H1 (cell line): ENCODE measurements at regions not wholly inside any gene's neighbourhood (a gene's known extent, or its start where the extent isn't known, plus 50 kb on each side); places are given as distances from the start of the nearest gene placed in this dataset.

Source experiments
- CTCF ChIA-PET: fragments of 300-600 bp; sonication (Branson Sonifier 250); formaldehyde crosslinking; loops from one replicate; lab custom pipeline; 2021; ENCODE audit not compliant: partially characterized antibody; lab: Charles Lee
- POLR2A ChIA-PET: fragments of 300-600 bp; sonication (Branson Sonifier 250); formaldehyde crosslinking; loops from one replicate; lab custom pipeline; 2021; ENCODE audit warnings: inconsistent platforms; ENCODE audit not compliant: partially characterized antibody; lab: Charles Lee
- DNase-seq, 2 experiments: peaks; one replicate each; pipeline versions ENCODE4 v3.0.0 to v3.0.0-alpha.2; 2010 to 2022; ENCODE audit warnings: low spot score in 2 of 2, low read depth in 1 of 2, mixed read lengths in 1 of 2
- FAIRE-seq: peaks from 2 replicates; lab custom pipeline; 2011; peaks lifted over from hg19 to GRCh38; lab: Jason Lieb, UNC
- H2AFZ ChIP-seq: 2 replicates; pipeline ENCODE4 v1.8.1; 2012; ENCODE audit warnings: low read length, inconsistent platforms
- H2AK5ac ChIP-seq: 2 replicates; pipeline ENCODE4 v1.6.1; 2013; ENCODE audit warnings: low read depth, low read length
- H2BK120ac ChIP-seq: replicated peaks from 2 replicates; pipeline ENCODE3; 2013; ENCODE audit warnings: low read depth, low read length, inconsistent platforms
- H2BK12ac ChIP-seq: 2 replicates; pipeline ENCODE4 v1.6.1; 2013; ENCODE audit warnings: low read depth, low read length
- H2BK15ac ChIP-seq: 2 replicates; pipeline ENCODE4 v1.6.1; 2013; ENCODE audit warnings: low read length
- H2BK20ac ChIP-seq: 2 replicates; pipeline ENCODE4 v1.6.1; 2013; ENCODE audit warnings: low read length
- H2BK5ac ChIP-seq: 2 replicates; pipeline ENCODE4 v1.6.1; 2013; ENCODE audit warnings: low read depth, low read length
- H3K14ac ChIP-seq: 2 replicates; pipeline ENCODE4 v1.6.1; 2013; ENCODE audit warnings: inconsistent platforms; ENCODE audit not compliant: insufficient read length
- H3K18ac ChIP-seq: 2 replicates; pipeline ENCODE4 v1.6.1; 2013; ENCODE audit warnings: low read length; ENCODE audit errors: extremely low read depth
- H3K23ac ChIP-seq: 2 replicates; pipeline ENCODE4 v1.6.1; 2013; ENCODE audit warnings: inconsistent platforms; ENCODE audit not compliant: insufficient read length
- H3K23me2 ChIP-seq: 2 replicates; pipeline ENCODE4 v1.6.1; 2013; ENCODE audit warnings: low read depth, low read length
- H3K27ac ChIP-seq: 2 replicates; pipeline ENCODE4 v1.6.1; 2011; ENCODE audit warnings: low read depth, low read length, inconsistent platforms
- H3K27me3 ChIP-seq, 4 experiments: replicated peaks in 1 of 4; 1 replicate in 1 of 4; 2 replicates in 3 of 4; pipeline versions ENCODE4 v1.6.1 to v1.8.1; 2011 to 2013; ENCODE audit warnings: low read length in 3 of 4, mild to moderate bottlenecking in 3 of 4, inconsistent platforms in 2 of 4, mixed read lengths in 2 of 4, moderate library complexity in 1 of 4; ENCODE audit not compliant: control insufficient read depth in 3 of 4, insufficient read depth in 3 of 4; ENCODE audit errors: extremely low read depth in 1 of 4
- H3K36me3 ChIP-seq, 4 experiments: 2 replicates each; pipeline versions ENCODE4 v1.6.1 to v1.8.1; 2011 to 2013; ENCODE audit warnings: mild to moderate bottlenecking in 4 of 4, low read length in 3 of 4, moderate library complexity in 2 of 4, control low read depth in 1 of 4, inconsistent platforms in 1 of 4; ENCODE audit not compliant: insufficient read depth in 4 of 4, control insufficient read depth in 2 of 4
- H3K4ac ChIP-seq: replicated peaks from 2 replicates; pipeline ENCODE3; 2013; ENCODE audit warnings: low read length, low read depth, mixed read lengths, inconsistent platforms; ENCODE audit not compliant: insufficient read length
- H3K4me1 ChIP-seq, 4 experiments: replicated peaks in 1 of 4; 1 replicate in 1 of 4; 2 replicates in 3 of 4; pipeline versions ENCODE4 v1.6.1 to v1.8.1; 2011 to 2013; ENCODE audit warnings: low read length in 3 of 4, inconsistent platforms in 2 of 4, mixed read lengths in 1 of 4; ENCODE audit not compliant: insufficient read depth in 4 of 4, control insufficient read depth in 3 of 4
- H3K4me2 ChIP-seq, 2 experiments: 2 replicates each; pipeline versions ENCODE4 v1.6.1 to v1.8.1; 2011 to 2013; ENCODE audit warnings: low read depth in 2 of 2, low read length in 2 of 2, control low read depth in 1 of 2, inconsistent platforms in 1 of 2, mild to moderate bottlenecking in 1 of 2; ENCODE audit not compliant: insufficient read depth in 1 of 2
- H3K4me3 ChIP-seq, 4 experiments: fragments of 200-600, 300-600 bp in 1 of 4; sonication (generic), shearing (Covaris generic), sonication (Bioruptor Twin) in 1 of 4; 2 replicates each; pipeline versions ENCODE4 v1.5.1 to v1.8.1; 2011 to 2016; ENCODE audit warnings: low read length in 4 of 4, low read depth in 3 of 4, control low read depth in 2 of 4, inconsistent platforms in 2 of 4, mild to moderate bottlenecking in 2 of 4, mixed read lengths in 1 of 4, moderate library complexity in 1 of 4; ENCODE audit not compliant: insufficient read depth in 2 of 4; ENCODE audit errors: extremely low read depth in 1 of 4
- H3K56ac ChIP-seq: replicated peaks from 2 replicates; pipeline ENCODE3; 2013; ENCODE audit warnings: low read depth, mild to moderate bottlenecking, mixed read lengths, low read length, inconsistent platforms; ENCODE audit not compliant: insufficient read length
- H3K79me1 ChIP-seq: 2 replicates; pipeline ENCODE4 v1.6.1; 2013; ENCODE audit warnings: low read depth, low read length, control low read depth
- H3K79me2 ChIP-seq, 2 experiments: 2 replicates each; pipeline versions ENCODE4 v1.6.1 to v1.8.1; 2012 to 2013; ENCODE audit warnings: low read length in 2 of 2, mild to moderate bottlenecking in 2 of 2, inconsistent platforms in 1 of 2; ENCODE audit not compliant: insufficient read depth in 2 of 2, control insufficient read depth in 1 of 2
- H3K9ac ChIP-seq, 4 experiments: replicated peaks in 1 of 4; 1 replicate in 1 of 4; 2 replicates in 3 of 4; pipeline versions ENCODE4 v1.6.1 to v1.8.1; 2011 to 2013; ENCODE audit warnings: low read depth in 3 of 4, low read length in 3 of 4, control low read depth in 2 of 4, mild to moderate bottlenecking in 2 of 4, moderate library complexity in 2 of 4, inconsistent platforms in 1 of 4; ENCODE audit errors: extremely low read depth in 1 of 4
- H3K9me3 ChIP-seq, 2 experiments: 2 replicates each; pipeline versions ENCODE4 v1.6.1 to v1.8.1; 2012 to 2013; ENCODE audit warnings: mild to moderate bottlenecking in 2 of 2, moderate library complexity in 2 of 2, control low read depth in 1 of 2, inconsistent platforms in 1 of 2, low read depth in 1 of 2, low read length in 1 of 2, mixed read lengths in 1 of 2; ENCODE audit not compliant: insufficient read depth in 2 of 2
- H4K20me1 ChIP-seq, 2 experiments: replicated peaks in 1 of 2; 2 replicates each; pipeline versions ENCODE3 to v1.8.1; 2011 to 2013; ENCODE audit warnings: inconsistent platforms in 2 of 2, low read length in 2 of 2, mild to moderate bottlenecking in 1 of 2; ENCODE audit not compliant: insufficient read depth in 2 of 2, control insufficient read depth in 1 of 2
- H4K5ac ChIP-seq: 2 replicates; pipeline ENCODE4 v1.6.1; 2013; ENCODE audit warnings: low read length, low read depth, mixed read lengths, inconsistent platforms; ENCODE audit not compliant: insufficient read length
- H4K8ac ChIP-seq: 2 replicates; pipeline ENCODE4 v1.8.0; 2013; ENCODE audit warnings: mild to moderate bottlenecking, moderate library complexity, low read length, inconsistent platforms; ENCODE audit not compliant: insufficient read depth; ENCODE audit errors: extremely low read depth
- H4K91ac ChIP-seq: replicated peaks from 2 replicates; pipeline ENCODE3; 2013; ENCODE audit warnings: low read length, mixed read lengths, inconsistent platforms; ENCODE audit not compliant: insufficient read length
- BACH1 ChIP-seq: IDR thresholded peaks from 2 replicates; pipeline ENCODE4 v1.6.1; 2012; ENCODE audit warnings: low read length, improper control_type of control experiment
- BRCA1 ChIP-seq: IDR thresholded peaks from 2 replicates; pipeline ENCODE4 v1.6.1; 2012; ENCODE audit warnings: low read depth, low read length, improper control_type of control experiment
- CBX8 ChIP-seq: fragments of 300-800, 300-1000 bp; sonication (generic); IDR thresholded peaks from 2 replicates; pipeline ENCODE4 v1.7.1; 2016; ENCODE audit warnings: low read depth, low read length, borderline replicate concordance
- CHD2 ChIP-seq: IDR thresholded peaks from 2 replicates; pipeline ENCODE4 v1.6.1; 2012; ENCODE audit warnings: low read length, improper control_type of control experiment
- EP300 ChIP-seq, 2 experiments: IDR thresholded peaks; 1 replicate in 1 of 2; 2 replicates in 1 of 2; pipeline ENCODE4 v1.6.1; 2011 to 2012; ENCODE audit warnings: low read depth in 2 of 2, low read length in 2 of 2, mild to moderate bottlenecking in 2 of 2, borderline replicate concordance in 1 of 2, inconsistent platforms in 1 of 2, moderate library complexity in 1 of 2
- EZH2 ChIP-seq: fragments of 200-600 bp; sonication (generic); IDR thresholded peaks from 2 replicates; pipeline ENCODE4 v1.7.1; 2012; ENCODE audit warnings: low read depth, mild to moderate bottlenecking, moderate library complexity, low read length, inconsistent platforms; ENCODE audit not compliant: severe bottlenecking
- GTF2F1 ChIP-seq: IDR thresholded peaks from 2 replicates; pipeline ENCODE4 v1.6.1; 2012; ENCODE audit warnings: low read depth, low read length, improper control_type of control experiment, borderline replicate concordance
- KDM4A ChIP-seq: IDR thresholded peaks from one replicate; pipeline ENCODE4 v1.7.1; 2012; ENCODE audit warnings: low read depth, mild to moderate bottlenecking, moderate library complexity, low read length, inconsistent platforms; ENCODE audit not compliant: severe bottlenecking
- MAX ChIP-seq: IDR thresholded peaks from 2 replicates; pipeline ENCODE4 v1.6.1; 2012; ENCODE audit warnings: inconsistent platforms
- NANOG ChIP-seq: IDR thresholded peaks from 2 replicates; pipeline ENCODE4 v1.6.1; 2011; ENCODE audit warnings: low read length, low read depth, mild to moderate bottlenecking, inconsistent platforms; ENCODE audit not compliant: insufficient read depth, poor library complexity, severe bottlenecking
- POLR2A ChIP-seq, 2 experiments: IDR thresholded peaks; 1 replicate in 1 of 2; 2 replicates in 1 of 2; pipeline ENCODE4 v1.6.1; 2011; ENCODE audit warnings: low read depth in 2 of 2, low read length in 2 of 2, mild to moderate bottlenecking in 2 of 2; ENCODE audit errors: control extremely low read depth in 1 of 2
- POLR2AphosphoS5 ChIP-seq: IDR thresholded peaks from 2 replicates; pipeline ENCODE4 v1.6.1; 2011; ENCODE audit warnings: low read depth, low read length
- POU5F1 ChIP-seq: IDR thresholded peaks from 2 replicates; pipeline ENCODE4 v1.6.1; 2011; ENCODE audit warnings: low read depth, mild to moderate bottlenecking, low read length, moderate library complexity
- SIX5 ChIP-seq: IDR thresholded peaks from 2 replicates; pipeline ENCODE4 v1.6.1; 2011; ENCODE audit warnings: mild to moderate bottlenecking, low read depth, low read length
- SP1 ChIP-seq: IDR thresholded peaks from 2 replicates; pipeline ENCODE4 v1.6.1; 2011; ENCODE audit warnings: low read depth, low read length
- SP4 ChIP-seq: IDR thresholded peaks from 2 replicates; pipeline ENCODE4 v1.6.1; 2012; ENCODE audit warnings: low read length, inconsistent platforms
- TBP ChIP-seq: IDR thresholded peaks from 2 replicates; pipeline ENCODE4 v1.6.1; 2011; ENCODE audit warnings: low read depth, low read length, improper control_type of control experiment
- WGBS, 2 experiments: shearing (Covaris generic) in 1 of 2; methylation state at CpG; one replicate each; pipeline versions ENCODE4 v1.1.6 to v1.1.7; 2013 to 2015; ENCODE audit warnings: low lambda C conversion rate in 2 of 2, mixed read lengths in 2 of 2, inconsistent platforms in 1 of 2, low coverage in 1 of 2, missing lambda C conversion rate in 1 of 2; ENCODE audit not compliant: insufficient replicate concordance in 2 of 2, insufficient coverage in 1 of 2, insufficient read length in 1 of 2; ENCODE audit errors: extremely low coverage in 1 of 2, missing lambda C conversion rate in 1 of 2; 5-methylcytosine and 5-hydroxymethylcytosine counted together

GRCh38 chrX:64536736-64537135 is 141.5 kb upstream of the MTMR8 start:
- Histone ChIP-seq H3K4me3 (no peak overlapping the region), H3K9me3 (no peaks in the 10 kb centered on the region), H3K56ac (no peak overlapping the region), H2AFZ (no peak overlapping the region), H3K9ac (no peak overlapping the region), H4K91ac (no peak overlapping the region), H3K27ac (no peak overlapping the region), H4K5ac (no peak overlapping the region), H2AK5ac (no peak overlapping the region), H3K79me2 (no peaks in the 10 kb centered on the region), H3K23me2 (no peaks in the 10 kb centered on the region), H2BK20ac (no peak overlapping the region), H3K18ac (no peak overlapping the region), H2BK12ac (no peak overlapping the region), H3K27me3 (no peaks in the 10 kb centered on the region), H4K20me1 (no peaks in the 10 kb centered on the region), H3K36me3 (no peaks in the 10 kb centered on the region), H3K14ac (no peak overlapping the region), H3K4me2 (no peak overlapping the region), H2BK5ac (no peak overlapping the region), H3K4me1 (no peaks in the 10 kb centered on the region), H3K79me1 (no peaks in the 10 kb centered on the region), H3K4ac (no peak overlapping the region), H2BK120ac (no peak overlapping the region), H2BK15ac (no peak overlapping the region), H3K23ac (no peak overlapping the region), H4K8ac (no peak overlapping the region)
- ChIA-PET CTCF (no interaction called here), POLR2A (no interaction called here)
- FAIRE-seq: no peak
- 100% methylated on average over 2 of the region's 2 CpGs; no CpG with 5 or more reads in 1 of the 2 experiments for WGBS, 2 experiments
- DNase-seq: no peak
- TF ChIP-seq EZH2: no peak
- TF ChIP-seq BRCA1: no peak
- no peak for TF ChIP-seq BACH1
- no peak for TF ChIP-seq EP300 (IDR thresholded peaks at IDR 0.05; ENCODE audit: borderline replicate concordance in 1 of 2, low read depth in 2 of 2, low read length in 2 of 2)
- TF ChIP-seq TBP: no peak
- TF ChIP-seq POLR2A (IDR thresholded peaks at IDR 0.05; ENCODE audit: control extremely low read depth in 1 of 2, low read depth in 2 of 2, low read length in 2 of 2): no peak
- TF ChIP-seq POLR2AphosphoS5: no peak
- no peak for TF ChIP-seq NANOG
- TF ChIP-seq MAX: no peak
- no peak for TF ChIP-seq POU5F1
- TF ChIP-seq KDM4A: no peak
- TF ChIP-seq SP4: no peak
- no peak for TF ChIP-seq SP1
- no peak for TF ChIP-seq CHD2
- TF ChIP-seq GTF2F1: no peak
- TF ChIP-seq SIX5: no peak
- no peak for TF ChIP-seq CBX8
